T-cell (primary cell): ENCODE measurements at regions not wholly inside any gene's neighbourhood (a gene's known extent, or its start where the extent isn't known, plus 50 kb on each side); places are given as distances from the start of the nearest gene placed in this dataset.
"Not testable (repeated sequence)": the region's sequence is repeated elsewhere in the genome, so short reads cannot be mapped to it uniquely, and the experiment has no call there.

ENCODE experiments used
- ATAC-seq, 4 experiments: fragments of 200-7000 bp in 3 of 4; fragments of 150-1000 bp in 1 of 4; cut with Tn5 transposase; replicated peaks in 1 of 4; 1 replicate in 3 of 4; 2 replicates in 1 of 4; pipeline ENCODE4 v1.10.0; 2021; ENCODE audit warnings: moderate library complexity in 3 of 4, mild to moderate bottlenecking in 2 of 4, moderate number of reproducible peaks in 1 of 4
- CTCF ChIA-PET, 2 donors: fragments of 300-600 bp; sonication (Branson Sonifier 250); formaldehyde crosslinking; loops; one replicate each; lab custom pipeline; 2022; ENCODE audit warnings: antibody characterized with exemption in 2 of 2; lab: Charles Lee
- POLR2A ChIA-PET, 2 donors: fragments of 300-600 bp; sonication (Branson Sonifier 250); formaldehyde crosslinking; loops; one replicate each; lab custom pipeline; 2022; ENCODE audit warnings: antibody characterized with exemption in 2 of 2; lab: Charles Lee
- DNase-seq, 35 experiments: peaks; one replicate each; pipeline versions ENCODE4 v3.0.0 to v3.0.0-alpha.2; 2013 to 2023
- H3K27ac ChIP-seq: one replicate; pipeline ENCODE4 v1.5.1; 2013; ENCODE audit warnings: low read length
- H3K27me3 ChIP-seq, 2 experiments: replicated peaks in 1 of 2; 1 replicate in 1 of 2; 2 replicates in 1 of 2; pipeline versions ENCODE4 v1.6.1 to v1.7.0; 2013; ENCODE audit warnings: low read length in 1 of 2, mixed read lengths in 1 of 2; ENCODE audit not compliant: control insufficient read depth in 2 of 2, insufficient read depth in 2 of 2; ENCODE audit errors: extremely low read depth in 1 of 2
- H3K36me3 ChIP-seq, 2 donors: 1 replicate in 1 of 2; 2 replicates in 1 of 2; pipeline versions ENCODE4 v1.6.1 to v1.7.0; 2013; ENCODE audit warnings: low read length in 1 of 2; ENCODE audit not compliant: control insufficient read depth in 2 of 2, insufficient read depth in 1 of 2; ENCODE audit errors: extremely low read depth in 1 of 2
- H3K4me1 ChIP-seq, 2 experiments: 1 replicate in 1 of 2; 2 replicates in 1 of 2; pipeline versions ENCODE4 v1.6.1 to v1.7.0; 2013; ENCODE audit warnings: low read length in 2 of 2, mixed read lengths in 1 of 2; ENCODE audit not compliant: insufficient read depth in 2 of 2, control insufficient read depth in 1 of 2; ENCODE audit errors: extremely low read depth in 1 of 2
- H3K4me3 ChIP-seq, 2 donors: 1 replicate in 1 of 2; 2 replicates in 1 of 2; pipeline versions ENCODE4 v1.5.1 to v1.7.0; 2013; ENCODE audit warnings: mild to moderate bottlenecking in 2 of 2, low read length in 1 of 2, moderate library complexity in 1 of 2; ENCODE audit not compliant: control insufficient read depth in 1 of 2; ENCODE audit errors: extremely low read depth in 1 of 2
- H3K9me3 ChIP-seq: 2 replicates; pipeline ENCODE4 v1.7.0; 2013
- H3K27ac Mint-ChIP-seq, 2 donors: one replicate each; pipeline ENCODE4 v1.8.0; 2020 to 2021; ENCODE audit warnings: mild to moderate bottlenecking in 2 of 2, mixed read lengths in 2 of 2
- H3K27me3 Mint-ChIP-seq, 2 donors: one replicate each; pipeline ENCODE4 v1.8.0; 2021 to 2022; ENCODE audit warnings: mixed read lengths in 2 of 2
- H3K36me3 Mint-ChIP-seq: one replicate; pipeline ENCODE4 v1.8.0; 2021; ENCODE audit warnings: mixed read lengths
- H3K4me1 Mint-ChIP-seq, 3 donors: one replicate each; pipeline ENCODE4 v1.8.0; 2020 to 2022; ENCODE audit warnings: mixed read lengths in 3 of 3, mild to moderate bottlenecking in 1 of 3
- H3K4me3 Mint-ChIP-seq, 3 donors: one replicate each; pipeline ENCODE4 v1.8.0; 2020 to 2022; ENCODE audit warnings: mild to moderate bottlenecking in 3 of 3, mixed read lengths in 3 of 3, moderate library complexity in 3 of 3
- H3K9me3 Mint-ChIP-seq, 3 donors: one replicate each; pipeline ENCODE4 v1.8.0; 2020 to 2022; ENCODE audit warnings: mixed read lengths in 3 of 3
- WGBS: methylation state at CpG from one replicate; pipeline ENCODE4 v1.1.5; 2013; ENCODE audit warnings: missing lambda C conversion rate; ENCODE audit not compliant: insufficient coverage; 5-methylcytosine and 5-hydroxymethylcytosine counted together

DNA sequence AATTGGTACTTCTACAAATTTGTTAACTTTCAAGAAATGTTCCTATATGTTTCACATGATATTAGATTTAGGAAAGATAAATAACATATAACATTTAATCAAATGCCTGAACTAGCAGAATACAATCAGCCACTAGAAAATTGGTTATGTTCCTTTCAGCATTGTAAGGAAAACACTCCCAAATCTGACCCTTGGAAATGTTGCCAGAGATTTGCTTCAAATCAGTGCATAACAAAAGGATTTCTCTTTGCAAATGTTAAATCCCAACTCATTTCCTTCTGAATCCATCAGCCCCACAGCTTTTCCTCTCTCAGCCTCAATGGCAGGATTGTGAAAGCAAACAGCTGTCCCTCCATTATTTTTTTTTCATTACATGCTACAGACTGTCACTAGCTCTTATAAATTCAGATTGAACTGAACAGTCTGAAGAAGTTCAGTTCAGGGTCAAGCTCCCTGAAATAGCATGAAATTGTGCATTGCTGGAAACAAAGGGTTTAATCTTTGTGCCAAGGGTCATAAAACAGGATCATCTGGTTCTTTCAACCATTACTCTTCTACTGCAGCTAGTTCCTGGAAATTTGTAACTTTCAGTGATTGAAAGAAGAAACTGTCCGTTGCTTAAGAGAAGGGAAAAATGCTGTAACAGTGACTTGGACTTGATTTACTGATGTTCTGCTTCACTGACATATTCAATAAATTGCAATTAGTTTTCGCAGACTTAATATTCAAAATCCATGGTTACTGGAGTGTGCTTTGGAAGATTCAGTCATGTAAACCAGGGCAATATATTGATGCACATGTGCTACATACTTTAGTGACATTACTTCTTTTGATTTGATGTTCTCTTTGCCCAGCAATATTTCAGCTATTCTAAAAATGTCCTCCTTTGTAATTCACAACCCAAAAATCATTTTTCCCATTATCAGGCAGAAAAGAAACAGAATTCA lies 246.4 kb downstream of the RPL10L start:
- no peaks in the 10 kb centered on the region for H3K36me3 Mint-ChIP-seq
- CTCF ChIA-PET, result no interaction called here
- Histone ChIP-seq H3K9me3 (no peaks in the 10 kb centered on the region), H3K4me3 (no peak overlapping the region), H3K27me3 (no peaks in the 10 kb centered on the region), H3K4me1 (no peaks in the 10 kb centered on the region), H3K36me3 (no peaks in the 10 kb centered on the region), H3K27ac (no peak overlapping the region)
- H3K27ac Mint-ChIP-seq, result no peak overlapping the region
- no CpG with 5 or more reads among the region's 2 CpGs for WGBS
- DNase-seq, result no peak
- H3K4me3 Mint-ChIP-seq, result no peak overlapping the region
- POLR2A ChIA-PET, result no interaction called here
- H3K4me1 Mint-ChIP-seq, result no peaks in the 10 kb centered on the region
- no peaks in the 10 kb centered on the region for H3K27me3 Mint-ChIP-seq
- peaks cover 0 to 4% (median 0%) of the 10 kb centered on the region in 3 donors for H3K9me3 Mint-ChIP-seq
- no peak for ATAC-seq

DNA sequence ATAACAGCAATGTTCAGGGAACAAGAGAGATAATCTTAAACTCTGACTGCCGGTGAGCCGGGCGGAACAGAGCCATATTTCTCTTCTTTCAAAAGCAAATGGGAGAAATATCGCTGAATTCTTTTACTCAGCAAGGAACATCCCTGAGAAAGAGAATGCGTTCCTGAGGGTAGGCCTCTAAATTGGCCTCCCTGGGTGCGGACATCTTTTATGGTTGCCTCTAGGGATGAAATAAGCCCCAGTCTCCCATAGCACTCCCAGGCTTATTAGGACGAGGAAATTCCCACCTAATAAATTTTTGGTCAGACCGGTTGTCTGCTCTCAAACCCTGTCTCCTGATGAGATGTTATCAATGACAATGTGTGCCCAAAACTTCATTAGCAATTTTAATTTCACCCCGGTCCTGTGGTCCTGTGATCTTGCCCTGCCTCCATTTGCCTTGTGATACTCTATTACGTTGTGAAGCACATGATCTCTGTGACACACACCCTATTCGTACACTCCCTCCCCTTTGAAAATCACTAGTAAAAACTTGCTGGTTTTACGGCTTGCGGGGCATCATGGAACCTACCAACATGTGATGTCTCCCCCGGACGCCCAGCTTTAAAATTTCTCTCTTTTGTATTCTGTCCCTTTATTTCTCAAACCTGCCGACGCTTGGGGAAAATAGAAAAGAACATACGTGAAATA lies 249.4 kb downstream of the RPL10L start:
- not testable (repeated sequence) for H3K36me3 Mint-ChIP-seq, H3K36me3 ChIP-seq
- WGBS, result 93% methylated on average over 6 of the region's 18 CpGs

DNA sequence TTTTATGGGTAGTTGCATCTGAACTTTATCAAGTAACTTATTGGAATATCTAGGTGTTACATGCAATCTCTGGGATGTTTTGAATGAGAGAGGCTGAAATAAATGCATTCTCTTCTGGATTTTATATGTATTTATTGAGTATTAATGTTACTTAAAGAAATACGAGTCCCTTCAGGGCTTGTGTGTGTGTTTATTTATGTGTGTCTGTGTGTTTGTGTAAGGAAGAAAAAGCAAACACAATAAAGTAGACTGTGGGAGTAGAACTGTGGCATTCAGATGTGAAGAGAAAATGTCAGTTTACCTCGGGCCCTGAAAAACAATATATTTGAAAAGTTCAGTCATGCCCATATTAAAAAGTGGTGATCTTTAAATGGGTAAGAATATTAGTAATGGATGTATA lies 250.5 kb downstream of the RPL10L start:
- ChIA-PET POLR2A (no interaction called here), CTCF (no interaction called here)
- Histone ChIP-seq H3K27ac (no peak overlapping the region), H3K27me3 (no peaks in the 10 kb centered on the region), H3K36me3 (no peaks in the 10 kb centered on the region), H3K9me3 (no peaks in the 10 kb centered on the region), H3K4me1 (no peaks in the 10 kb centered on the region), H3K4me3 (no peak overlapping the region)
- Mint-ChIP-seq H3K9me3 (peaks cover 0 to 8% (median 4%) of the 10 kb centered on the region in 3 donors), H3K4me1 (no peaks in the 10 kb centered on the region), H3K36me3 (no peaks in the 10 kb centered on the region), H3K27me3 (no peaks in the 10 kb centered on the region), H3K27ac (no peak overlapping the region), H3K4me3 (no peak overlapping the region)
- DNase-seq (no peak), ATAC-seq (no peak)
- 63% methylated on average over 1 of the region's 2 CpGs for WGBS

More for the DNA sequence above, 249.4 kb downstream of the RPL10L start:
- H3K27me3 ChIP-seq, POLR2A ChIA-PET, CTCF ChIA-PET, H3K27ac ChIP-seq, H3K4me1 Mint-ChIP-seq, H3K9me3 ChIP-seq, H3K27ac Mint-ChIP-seq, H3K27me3 Mint-ChIP-seq, H3K4me1 ChIP-seq, H3K4me3 Mint-ChIP-seq, H3K9me3 Mint-ChIP-seq, H3K4me3 ChIP-seq, ATAC-seq, DNase-seq: not testable (repeated sequence)

DNA sequence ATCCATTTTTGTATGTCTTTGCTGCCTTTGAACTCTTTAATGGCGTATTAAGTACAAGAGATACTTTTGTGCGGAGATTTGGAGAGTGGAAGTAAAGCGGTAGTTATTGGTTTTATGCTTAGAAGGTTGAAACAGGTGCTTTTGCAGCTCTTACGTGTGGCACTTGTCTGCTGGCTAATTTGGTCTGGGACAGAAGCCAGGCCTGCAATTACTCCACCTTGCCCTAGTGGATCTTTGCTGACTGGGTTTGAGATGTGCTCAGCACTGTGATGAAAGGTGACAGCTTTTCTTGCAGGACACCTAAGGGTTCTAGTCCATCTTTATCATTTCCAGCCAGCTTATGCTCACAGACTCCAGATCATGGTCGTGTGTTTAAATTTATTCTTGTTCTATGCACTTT lies 252.5 kb downstream of the RPL10L start:
- Histone ChIP-seq H3K9me3 (no peaks in the 10 kb centered on the region), H3K27ac (no peak overlapping the region), H3K4me1 (no peaks in the 10 kb centered on the region), H3K27me3 (no peaks in the 10 kb centered on the region), H3K4me3 (no peak overlapping the region), H3K36me3 (no peaks in the 10 kb centered on the region)
- Mint-ChIP-seq H3K36me3 (no peaks in the 10 kb centered on the region), H3K27ac (no peak overlapping the region), H3K4me1 (no peaks in the 10 kb centered on the region), H3K27me3 (no peaks in the 10 kb centered on the region), H3K4me3 (no peak overlapping the region), H3K9me3 (peaks cover 0 to 10% (median 4%) of the 10 kb centered on the region in 3 donors)
- CTCF ChIA-PET, result no interaction called here
- 86% methylated on average over 4 of the region's 5 CpGs for WGBS
- DNase-seq (no peak), ATAC-seq (no peak)
- POLR2A ChIA-PET, result interaction anchor here in 1 of 2 donors (0.6 kb wide), 1 partner anchor 74 kb away, joined by 3 read pairs; no protein-coding TSS in a partner anchor

DNA sequence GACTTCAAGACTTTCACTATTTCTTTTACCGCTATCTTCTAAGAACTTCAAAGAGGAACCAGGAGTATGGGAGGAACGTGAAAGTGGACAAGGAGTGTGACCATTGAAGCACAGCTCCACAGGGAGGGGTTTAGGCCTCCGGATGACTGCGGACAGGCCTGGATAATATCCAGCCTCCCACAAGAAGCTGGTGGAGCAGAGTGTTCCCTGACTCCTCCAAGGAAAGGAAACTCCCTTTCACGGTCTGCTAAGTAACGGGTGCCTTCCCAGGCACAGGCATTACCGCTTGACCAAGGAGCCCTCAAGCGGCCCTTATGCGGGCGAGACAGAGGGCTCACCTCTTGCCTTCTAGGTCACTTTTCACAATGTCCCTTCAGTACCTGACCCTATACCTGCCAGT lies 267.0 kb downstream of the RPL10L start:
- no peaks in the 10 kb centered on the region for H3K4me1 Mint-ChIP-seq
- CTCF ChIA-PET, result no interaction called here

DNA sequence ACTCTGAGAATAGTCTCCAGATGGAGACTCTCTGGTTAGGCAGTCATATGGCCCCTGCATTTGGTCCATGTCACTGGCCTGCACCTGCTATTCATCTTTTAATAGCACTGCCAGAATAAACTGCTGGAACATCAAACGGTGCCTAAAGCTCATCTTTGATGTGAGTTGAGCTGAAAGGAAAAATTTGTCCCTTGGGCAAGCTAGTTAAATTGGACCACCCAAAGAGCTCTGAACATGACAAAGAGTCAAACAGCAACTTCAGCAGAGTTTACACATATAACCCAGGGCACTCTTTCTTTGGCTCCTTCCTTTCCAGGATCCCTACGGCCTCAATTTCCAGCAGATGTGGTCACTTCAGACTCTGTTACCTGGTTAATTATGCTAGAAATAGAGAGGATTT lies 269.9 kb downstream of the RPL10L start:
- no peak for DNase-seq
- ATAC-seq, result no peak
- no peaks in the 10 kb centered on the region for H3K27me3 ChIP-seq
- Mint-ChIP-seq H3K9me3 (peaks cover 13 to 26% (median 14%) of the 10 kb centered on the region in 3 donors), H3K4me3 (no peak overlapping the region), H3K27ac (no peak overlapping the region), H3K27me3 (no peaks in the 10 kb centered on the region), H3K4me1 (no peaks in the 10 kb centered on the region), H3K36me3 (no peaks in the 10 kb centered on the region)
- ChIA-PET CTCF (no interaction called here), POLR2A (no interaction called here)
- no peaks in the 10 kb centered on the region for H3K4me1 ChIP-seq
- H3K27ac ChIP-seq, result no peak overlapping the region
- no peak overlapping the region for H3K4me3 ChIP-seq
- no peaks in the 10 kb centered on the region for H3K36me3 ChIP-seq
- WGBS, result no CpG with 5 or more reads among the region's 2 CpGs
- no peaks in the 10 kb centered on the region for H3K9me3 ChIP-seq

More for the DNA sequence above, 267.0 kb downstream of the RPL10L start:
- Mint-ChIP-seq H3K36me3 (no peaks in the 10 kb centered on the region), H3K4me3 (no peak overlapping the region), H3K9me3 (peaks cover 7 to 17% (median 14%) of the 10 kb centered on the region in 3 donors), H3K27me3 (no peaks in the 10 kb centered on the region), H3K27ac (no peak overlapping the region)
- POLR2A ChIA-PET, result no interaction called here
- H3K27ac ChIP-seq, result no peak overlapping the region
- WGBS, result no CpG with 5 or more reads among the region's 10 CpGs
- H3K36me3 ChIP-seq, result no peaks in the 10 kb centered on the region
- H3K4me1 ChIP-seq, result no peaks in the 10 kb centered on the region
- DNase-seq (no peak), ATAC-seq (no peak)
- no peaks in the 10 kb centered on the region for H3K9me3 ChIP-seq
- no peak overlapping the region for H3K4me3 ChIP-seq
- H3K27me3 ChIP-seq, result no peaks in the 10 kb centered on the region
